ENCODE measurements at regions not wholly inside any gene's neighbourhood (a gene's known extent, or its start where the extent isn't known, plus 50 kb on each side); places are given as distances from the start of the nearest gene placed in this dataset.

GRCh38 chr2:15731889-15732271, 140.2 kb downstream of the DDX1 start:
- DNase-seq (ENCODE audit: low read depth in 3 of 3, low spot score in 2 of 3), result no peak

GRCh38 chr2:15732341-15733077, 140.8 kb downstream of the DDX1 start:
- no peak for DNase-seq (ENCODE audit: low read depth in 3 of 3, low spot score in 2 of 3)

- no peak for DNase-seq (ENCODE audit: low read depth in 3 of 3, low spot score in 2 of 3)
Measured at GRCh38 chr2:15733867-15734673, 142.4 kb downstream of the DDX1 start.

- DNase-seq (ENCODE audit: low read depth in 3 of 3, low spot score in 2 of 3), result no peak
Measured at GRCh38 chr2:15734674-15735483, 143.2 kb downstream of the DDX1 start.

GRCh38 chr2:15735484-15736326, 144.0 kb downstream of the DDX1 start:
- no peak for DNase-seq (ENCODE audit: low read depth in 3 of 3, low spot score in 2 of 3)

GRCh38 chr2:15736396-15737180, 144.9 kb downstream of the DDX1 start:
- DNase-seq (ENCODE audit: low read depth in 3 of 3, low spot score in 2 of 3), result no peak

- no peak for DNase-seq (ENCODE audit: low read depth in 3 of 3, low spot score in 2 of 3)
Measured at GRCh38 chr2:15737314-15738224, 145.9 kb downstream of the DDX1 start.

GRCh38 chr2:15738225-15738546, 146.5 kb downstream of the DDX1 start:
- DNase-seq (ENCODE audit: low read depth in 3 of 3, low spot score in 2 of 3), result no peak

GRCh38 chr2:15738943-15739342, 147.3 kb downstream of the DDX1 start:
- DNase-seq (ENCODE audit: low read depth in 3 of 3, low spot score in 2 of 3), result no peak

- no peak for DNase-seq (ENCODE audit: low read depth in 3 of 3, low spot score in 2 of 3)
Measured at GRCh38 chr2:15744820-15745219, 153.2 kb downstream of the DDX1 start.

GRCh38 chr2:15745350-15745749, 153.7 kb downstream of the DDX1 start:
- no peak for DNase-seq (ENCODE audit: low read depth in 3 of 3, low spot score in 2 of 3)

- no peak for DNase-seq (ENCODE audit: low read depth in 3 of 3, low spot score in 2 of 3)
Measured at GRCh38 chr2:15745907-15746702, 154.4 kb downstream of the DDX1 start.

- DNase-seq (ENCODE audit: low read depth in 3 of 3, low spot score in 2 of 3), result no peak
Measured at GRCh38 chr2:15746703-15747550, 155.3 kb downstream of the DDX1 start.

GRCh38 chr2:15747603-15748471, 156.2 kb downstream of the DDX1 start:
- DNase-seq (ENCODE audit: low read depth in 3 of 3, low spot score in 2 of 3), result no peak

GRCh38 chr2:15748736-15749323, 157.2 kb downstream of the DDX1 start:
- no peak for DNase-seq (ENCODE audit: low read depth in 3 of 3, low spot score in 2 of 3)

Measured in right renal cortex interstitium (tissue), 3 donors.